ENCODE measurements at regions not wholly inside any gene's neighbourhood (a gene's known extent, or its start where the extent isn't known, plus 50 kb on each side); places are given as distances from the start of the nearest gene placed in this dataset.
"Not testable (repeated sequence)": the region's sequence is repeated elsewhere in the genome, so short reads cannot be mapped to it uniquely, and the experiment has no call there.

DNA sequence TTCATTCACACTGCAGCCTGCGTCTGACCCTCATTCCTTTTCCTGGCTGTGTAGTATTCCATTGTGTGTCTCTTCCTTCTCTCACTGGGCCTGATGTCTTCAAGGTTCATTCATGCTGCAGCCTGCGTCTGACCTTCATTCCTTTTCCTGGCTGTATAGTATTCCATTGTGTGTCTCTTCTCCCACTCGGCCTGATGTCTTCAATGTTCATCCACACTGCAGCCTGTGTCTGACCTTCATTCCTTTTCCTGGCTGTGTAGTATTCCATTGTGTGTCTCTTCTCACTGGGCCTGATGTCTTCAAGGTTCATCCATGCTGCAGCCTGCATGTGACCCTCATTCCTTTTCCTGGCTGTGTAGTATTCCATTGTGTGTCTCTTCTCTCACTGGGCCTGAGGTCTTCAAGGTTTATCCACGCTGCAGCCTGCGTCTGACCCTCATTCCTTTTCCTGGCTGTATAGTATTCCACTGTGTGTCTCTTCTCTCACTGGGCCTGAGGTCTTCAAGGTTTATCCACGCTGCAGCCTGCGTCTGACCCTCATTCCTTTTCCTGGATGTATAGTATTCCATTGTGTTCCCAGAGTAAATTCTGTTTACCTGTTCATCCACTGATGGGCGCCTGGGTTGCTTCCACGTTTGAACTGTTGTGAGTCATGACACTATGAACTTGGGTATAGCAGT is 191.0 kb downstream of the CRLF2 start:
- TF ChIP-seq, protein P1, sequence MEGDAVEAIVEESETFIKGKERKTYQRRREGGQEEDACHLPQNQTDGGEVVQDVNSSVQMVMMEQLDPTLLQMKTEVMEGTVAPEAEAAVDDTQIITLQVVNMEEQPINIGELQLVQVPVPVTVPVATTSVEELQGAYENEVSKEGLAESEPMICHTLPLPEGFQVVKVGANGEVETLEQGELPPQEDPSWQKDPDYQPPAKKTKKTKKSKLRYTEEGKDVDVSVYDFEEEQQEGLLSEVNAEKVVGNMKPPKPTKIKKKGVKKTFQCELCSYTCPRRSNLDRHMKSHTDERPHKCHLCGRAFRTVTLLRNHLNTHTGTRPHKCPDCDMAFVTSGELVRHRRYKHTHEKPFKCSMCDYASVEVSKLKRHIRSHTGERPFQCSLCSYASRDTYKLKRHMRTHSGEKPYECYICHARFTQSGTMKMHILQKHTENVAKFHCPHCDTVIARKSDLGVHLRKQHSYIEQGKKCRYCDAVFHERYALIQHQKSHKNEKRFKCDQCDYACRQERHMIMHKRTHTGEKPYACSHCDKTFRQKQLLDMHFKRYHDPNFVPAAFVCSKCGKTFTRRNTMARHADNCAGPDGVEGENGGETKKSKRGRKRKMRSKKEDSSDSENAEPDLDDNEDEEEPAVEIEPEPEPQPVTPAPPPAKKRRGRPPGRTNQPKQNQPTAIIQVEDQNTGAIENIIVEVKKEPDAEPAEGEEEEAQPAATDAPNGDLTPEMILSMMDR (IDR thresholded peaks at IDR 0.05): not testable (repeated sequence)
- TF ChIP-seq POLR2A (IDR thresholded peaks at IDR 0.05): not testable (repeated sequence)
